ENCODE measurements at regions not wholly inside any gene's neighbourhood (a gene's known extent, or its start where the extent isn't known, plus 50 kb on each side); places are given as distances from the start of the nearest gene placed in this dataset.

- TF ChIP-seq, protein P1, sequence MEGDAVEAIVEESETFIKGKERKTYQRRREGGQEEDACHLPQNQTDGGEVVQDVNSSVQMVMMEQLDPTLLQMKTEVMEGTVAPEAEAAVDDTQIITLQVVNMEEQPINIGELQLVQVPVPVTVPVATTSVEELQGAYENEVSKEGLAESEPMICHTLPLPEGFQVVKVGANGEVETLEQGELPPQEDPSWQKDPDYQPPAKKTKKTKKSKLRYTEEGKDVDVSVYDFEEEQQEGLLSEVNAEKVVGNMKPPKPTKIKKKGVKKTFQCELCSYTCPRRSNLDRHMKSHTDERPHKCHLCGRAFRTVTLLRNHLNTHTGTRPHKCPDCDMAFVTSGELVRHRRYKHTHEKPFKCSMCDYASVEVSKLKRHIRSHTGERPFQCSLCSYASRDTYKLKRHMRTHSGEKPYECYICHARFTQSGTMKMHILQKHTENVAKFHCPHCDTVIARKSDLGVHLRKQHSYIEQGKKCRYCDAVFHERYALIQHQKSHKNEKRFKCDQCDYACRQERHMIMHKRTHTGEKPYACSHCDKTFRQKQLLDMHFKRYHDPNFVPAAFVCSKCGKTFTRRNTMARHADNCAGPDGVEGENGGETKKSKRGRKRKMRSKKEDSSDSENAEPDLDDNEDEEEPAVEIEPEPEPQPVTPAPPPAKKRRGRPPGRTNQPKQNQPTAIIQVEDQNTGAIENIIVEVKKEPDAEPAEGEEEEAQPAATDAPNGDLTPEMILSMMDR (conservative IDR thresholded peaks at IDR 0.05 in 1 of 2, IDR thresholded peaks at IDR 0.05 in 1 of 2; ENCODE audit: extremely low read depth in 1 of 2, insufficient read depth in 1 of 2, low read depth in 1 of 2, low read length in 2 of 2) = peak in 1 of 2 donors; percentile 1
- no peak for TF ChIP-seq EZH2 (IDR thresholded peaks at IDR 0.05; ENCODE audit: borderline replicate concordance, low read length)
Observed at GRCh38 chr2:158011055-158011771, 90.5 kb upstream of the UPP2 start.
